Calu3 (cell line): ENCODE measurements at regions not wholly inside any gene's neighbourhood (a gene's known extent, or its start where the extent isn't known, plus 50 kb on each side); places are given as distances from the start of the nearest gene placed in this dataset.

ENCODE experiments used
- BruUV-seq: library from RNA; stranded (reverse); fragments of 400-500 nt; replicated peaks from 2 replicates; lab custom pipeline; 2021; lab: Mats Ljungman, UMichigan
- CTCF ChIA-PET: fragments of 300-600 bp; sonication (Branson Sonifier 250); formaldehyde crosslinking; loops from one replicate; lab custom pipeline; 2022; ENCODE audit warnings: antibody characterized with exemption; lab: Charles Lee
- DNase-seq: peaks from one replicate; pipeline ENCODE4 v3.0.0; 2022
- H3K27ac Mint-ChIP-seq: one replicate; pipeline ENCODE4 v1.8.0; 2022; ENCODE audit warnings: mixed read lengths; ENCODE audit not compliant: unreplicated experiment
- H3K27me3 Mint-ChIP-seq: one replicate; pipeline ENCODE4 v1.8.0; 2022; ENCODE audit warnings: mixed read lengths; ENCODE audit not compliant: unreplicated experiment
- H3K36me3 Mint-ChIP-seq: one replicate; pipeline ENCODE4 v1.8.0; 2022; ENCODE audit warnings: mild to moderate bottlenecking, moderate library complexity, mixed read lengths; ENCODE audit not compliant: insufficient read depth, unreplicated experiment
- H3K4me1 Mint-ChIP-seq: one replicate; pipeline ENCODE4 v1.8.0; 2022; ENCODE audit warnings: mild to moderate bottlenecking, low read depth, mixed read lengths; ENCODE audit not compliant: unreplicated experiment
- H3K4me3 Mint-ChIP-seq: one replicate; pipeline ENCODE4 v1.8.0; 2022; ENCODE audit warnings: mild to moderate bottlenecking, low read depth, moderate library complexity, mixed read lengths; ENCODE audit not compliant: unreplicated experiment
- H3K9me3 Mint-ChIP-seq: one replicate; pipeline ENCODE4 v1.8.0; 2022; ENCODE audit warnings: low read depth, mixed read lengths; ENCODE audit not compliant: unreplicated experiment
- CTCF ChIP-seq: fragments of 200-600 bp; IDR thresholded peaks from one replicate; pipeline ENCODE4 v1.8.0; 2022; ENCODE audit warnings: antibody characterized with exemption; ENCODE audit not compliant: unreplicated experiment
- intact Hi-C: fragments of 100-400 bp; cut with micrococcal nuclease; formaldehyde crosslinking; loops from one replicate; pipeline ENCODE4 v1.10.0; 2022; ENCODE audit not compliant: unreplicated experiment

GRCh38 chr17:69948406-69948805, 126.6 kb upstream of the KCNJ16 start:
- CTCF ChIA-PET = no interaction called here
- H3K4me3 Mint-ChIP-seq = no peak overlapping the region
- intact Hi-C loops = no loop called here
- H3K27me3 Mint-ChIP-seq = no peaks in the 10 kb centered on the region
- H3K36me3 Mint-ChIP-seq = no peaks in the 10 kb centered on the region
- no TSS peak for BruUV-seq
- peaks cover 8% of the 10 kb centered on the region for H3K9me3 Mint-ChIP-seq
- TF ChIP-seq CTCF = no peak
- H3K27ac Mint-ChIP-seq = no peak overlapping the region
- H3K4me1 Mint-ChIP-seq = no peaks in the 10 kb centered on the region
- DNase-seq = no peak

- no peak for TF ChIP-seq CTCF
- H3K27me3 Mint-ChIP-seq = no peaks in the 10 kb centered on the region
- CTCF ChIA-PET = no interaction called here
- intact Hi-C loops = no loop called here
- DNase-seq = no peak
- H3K4me1 Mint-ChIP-seq = no peaks in the 10 kb centered on the region
- H3K36me3 Mint-ChIP-seq = no peaks in the 10 kb centered on the region
- H3K4me3 Mint-ChIP-seq = no peak overlapping the region
- no peak overlapping the region for H3K27ac Mint-ChIP-seq
- BruUV-seq = no TSS peak
- H3K9me3 Mint-ChIP-seq = peaks cover 8% of the 10 kb centered on the region
These were observed 125.5 kb upstream of the KCNJ16 start for GRCh38 chr17:69949496-69949895.

DNA sequence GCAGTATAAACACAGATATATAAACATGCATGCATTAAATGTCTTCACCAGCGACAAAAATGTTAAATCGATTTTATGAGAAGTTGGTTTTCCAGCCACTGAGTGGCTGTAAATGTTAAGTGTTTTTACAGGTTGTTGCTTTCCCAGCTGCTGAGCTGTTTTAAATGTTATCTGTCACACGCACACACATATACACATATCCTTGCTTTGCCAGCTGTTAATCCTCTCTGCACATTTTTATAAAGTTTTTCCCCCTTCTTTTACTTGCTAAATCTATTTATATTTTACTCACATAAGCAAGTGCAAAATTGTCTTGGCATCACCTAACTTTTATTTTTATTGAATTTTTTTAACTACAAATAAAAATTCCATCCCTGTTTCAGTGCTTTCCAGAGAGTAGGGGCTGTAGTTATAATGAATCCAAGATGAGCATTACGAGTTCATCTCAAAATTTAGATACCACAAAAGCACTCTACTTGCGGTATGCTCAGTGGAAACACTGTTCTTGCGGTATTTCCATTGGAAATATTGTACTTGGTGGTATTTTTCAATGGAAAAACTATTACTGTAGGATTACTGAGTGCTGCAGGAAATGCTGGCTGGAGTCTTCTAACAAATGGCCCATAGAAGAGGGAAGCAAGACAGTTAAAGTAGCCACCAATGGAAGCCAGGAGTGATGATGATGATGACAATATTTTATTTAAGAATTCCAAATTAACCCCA, 124.9 kb upstream of the KCNJ16 start:
- no peaks in the 10 kb centered on the region for H3K27me3 Mint-ChIP-seq
- intact Hi-C loops = no loop called here
- H3K27ac Mint-ChIP-seq = no peak overlapping the region
- peaks cover 8% of the 10 kb centered on the region for H3K9me3 Mint-ChIP-seq
- CTCF ChIA-PET = no interaction called here
- no TSS peak for BruUV-seq
- no peaks in the 10 kb centered on the region for H3K4me1 Mint-ChIP-seq
- H3K4me3 Mint-ChIP-seq = no peak overlapping the region
- no peak for DNase-seq
- no peak for TF ChIP-seq CTCF
- H3K36me3 Mint-ChIP-seq = no peaks in the 10 kb centered on the region

DNA sequence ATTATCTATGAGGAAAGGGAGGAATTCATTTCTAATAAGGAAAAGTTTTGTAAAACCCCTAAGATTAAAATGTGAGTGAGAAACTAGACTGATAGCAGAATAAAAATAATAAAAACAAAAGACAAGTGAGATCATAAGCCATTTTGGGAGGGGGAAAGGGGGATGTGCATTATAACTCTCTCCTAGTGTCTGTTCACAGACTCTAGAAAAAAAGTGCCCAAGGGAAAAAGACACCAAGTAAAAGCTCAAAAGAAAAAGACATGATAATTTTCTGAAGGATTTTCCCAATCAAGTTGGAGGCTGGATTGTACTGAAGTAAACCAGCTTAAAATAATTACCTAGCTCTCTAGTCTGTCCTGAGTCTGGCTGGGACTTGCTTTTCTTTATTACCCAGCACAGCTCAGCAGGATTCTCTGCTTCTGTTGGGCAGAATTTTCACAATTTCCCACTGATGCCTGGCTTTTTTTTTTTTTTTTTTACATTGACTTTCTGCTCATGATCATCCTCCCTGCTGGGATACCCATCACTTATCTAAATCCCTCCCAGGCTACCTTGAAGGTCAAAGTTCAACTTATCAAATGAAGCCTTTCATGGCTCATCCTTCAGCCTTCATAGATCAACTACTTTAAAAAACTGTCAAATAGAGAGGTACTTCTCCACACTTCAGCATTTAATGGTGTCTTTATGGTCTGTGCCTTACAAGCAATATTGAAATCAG, 124.2 kb upstream of the KCNJ16 start:
- H3K27me3 Mint-ChIP-seq = no peaks in the 10 kb centered on the region
- H3K4me3 Mint-ChIP-seq = no peak overlapping the region
- no peak for DNase-seq
- no peak overlapping the region for H3K27ac Mint-ChIP-seq
- no peaks in the 10 kb centered on the region for H3K36me3 Mint-ChIP-seq
- H3K9me3 Mint-ChIP-seq = peaks cover 10% of the 10 kb centered on the region
- no peak for TF ChIP-seq CTCF
- H3K4me1 Mint-ChIP-seq = no peaks in the 10 kb centered on the region
- intact Hi-C loops = no loop called here
- no TSS peak for BruUV-seq
- CTCF ChIA-PET = no interaction called here
